ENCODE measurements at regions not wholly inside any gene's neighbourhood (a gene's known extent, or its start where the extent isn't known, plus 50 kb on each side); places are given as distances from the start of the nearest gene placed in this dataset.

DNA sequence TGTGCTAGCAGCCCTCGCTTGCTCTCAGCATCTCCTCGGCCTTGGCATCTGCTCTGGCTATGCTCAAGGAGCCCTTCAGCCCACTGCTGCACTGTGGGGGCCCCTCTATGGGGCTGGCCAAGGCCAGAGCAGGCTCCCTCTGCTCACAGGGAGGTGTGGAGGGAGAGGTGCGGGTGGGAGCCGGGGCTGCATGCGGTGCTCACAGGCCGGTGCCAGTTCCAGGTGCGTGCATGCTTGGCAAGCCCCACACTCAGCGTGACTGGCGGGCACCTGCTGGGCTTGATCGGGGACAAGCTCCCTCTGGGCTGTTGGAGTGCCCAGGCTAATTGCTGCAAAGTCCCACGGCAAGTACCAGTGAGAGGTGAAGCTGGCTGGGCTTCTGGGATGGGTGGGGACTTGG is 170.5 kb downstream of the TRIM36 start:
- no peak for TF ChIP-seq POLR2A (IDR thresholded peaks at IDR 0.05)
- TF ChIP-seq CTCF (IDR thresholded peaks at IDR 0.05), result no peak
